Fibroblast of skin of back (primary cell): ENCODE measurements at regions not wholly inside any gene's neighbourhood (a gene's known extent, or its start where the extent isn't known, plus 50 kb on each side); places are given as distances from the start of the nearest gene placed in this dataset.
"Not testable (repeated sequence)": the region's sequence is repeated elsewhere in the genome, so short reads cannot be mapped to it uniquely, and the experiment has no call there.

Source experiments
- DNase-seq: peaks from one replicate; pipeline ENCODE4 v3.0.0-alpha.2; 2013

DNA sequence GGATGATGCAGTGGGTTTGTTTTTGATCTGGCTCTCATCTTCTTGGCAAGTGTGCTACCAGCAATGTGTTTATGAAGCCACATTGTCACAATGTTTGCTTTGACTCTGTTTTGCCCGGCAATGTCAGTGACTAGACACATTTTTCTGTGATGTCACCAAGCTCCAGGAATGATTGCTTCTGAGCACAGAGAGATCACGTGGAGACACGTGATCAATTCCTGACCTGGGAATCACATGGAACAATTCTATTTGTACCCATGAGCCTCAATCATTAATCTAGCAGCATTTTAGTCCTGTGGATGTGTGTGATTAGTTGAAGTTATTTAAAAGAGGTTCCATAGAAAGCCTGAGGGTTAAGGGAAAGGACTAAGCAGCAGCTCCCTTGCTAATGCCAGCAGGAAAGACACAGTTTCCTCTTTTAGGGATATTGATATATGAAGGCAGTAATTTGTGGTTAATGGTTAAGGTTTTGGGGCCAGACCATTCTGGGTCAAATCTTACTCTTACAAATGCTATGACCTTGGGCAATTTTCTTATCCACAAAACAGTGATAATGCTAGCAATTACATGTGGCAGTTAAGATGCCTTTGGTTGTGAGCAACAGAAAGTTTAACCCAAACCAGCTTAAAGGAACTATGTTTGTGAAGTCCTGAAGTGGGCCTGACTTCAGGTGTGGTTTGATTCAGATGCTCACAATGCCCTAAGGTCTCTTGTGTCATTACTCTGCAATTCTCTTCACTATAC, 59.0 kb downstream of the FASLG start:
- DNase-seq = peak; percentile 29

DNA sequence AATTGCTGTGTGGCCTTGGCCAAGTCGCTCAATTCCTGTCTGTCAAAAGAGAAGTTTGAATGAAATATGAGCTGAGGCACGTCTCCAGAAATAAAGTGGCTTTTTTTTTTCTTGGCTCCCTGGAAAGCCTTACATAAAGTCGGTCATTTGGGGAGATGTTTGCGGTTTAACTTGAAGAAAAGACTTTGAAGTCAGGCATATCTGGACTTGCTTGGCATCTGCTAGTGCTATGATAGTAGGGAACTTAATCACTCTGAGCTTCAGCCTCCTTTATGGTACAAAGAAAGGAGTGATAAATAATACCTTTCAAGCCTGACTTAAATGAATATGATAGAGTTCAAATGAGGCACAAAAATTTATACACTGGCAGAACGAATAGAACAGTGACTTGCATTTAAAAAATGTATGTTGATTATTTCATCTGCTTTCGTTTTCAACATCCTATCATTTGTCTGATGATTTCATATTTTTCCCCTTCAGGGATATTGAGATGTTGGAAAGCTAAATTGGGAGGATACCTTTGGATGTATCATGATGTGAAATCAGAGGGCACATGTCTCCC, 60.2 kb downstream of the FASLG start:
- DNase-seq = peak; percentile 21

DNA sequence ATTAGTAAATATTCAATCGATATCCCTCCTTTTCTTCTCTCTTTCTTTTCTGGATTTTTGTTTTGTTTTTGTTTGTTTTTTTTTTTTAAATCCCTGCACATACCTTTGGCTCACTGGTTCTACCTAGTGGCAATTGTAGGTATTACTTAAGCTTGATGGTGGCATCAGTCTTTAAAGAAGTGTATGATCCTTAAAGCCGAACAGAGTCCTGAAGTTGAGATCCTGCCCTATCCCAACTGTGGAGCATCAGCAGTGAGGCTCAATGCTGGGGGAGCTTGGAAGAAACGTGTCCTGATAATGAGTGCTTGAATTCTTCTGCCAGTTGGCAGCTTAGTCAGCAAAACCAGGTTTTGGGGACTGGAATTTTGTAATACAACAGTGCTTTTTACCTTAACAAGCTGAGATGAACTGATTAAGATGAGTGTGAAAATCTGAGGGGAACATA, 60.8 kb downstream of the FASLG start:
- DNase-seq = peak; percentile 43

DNA sequence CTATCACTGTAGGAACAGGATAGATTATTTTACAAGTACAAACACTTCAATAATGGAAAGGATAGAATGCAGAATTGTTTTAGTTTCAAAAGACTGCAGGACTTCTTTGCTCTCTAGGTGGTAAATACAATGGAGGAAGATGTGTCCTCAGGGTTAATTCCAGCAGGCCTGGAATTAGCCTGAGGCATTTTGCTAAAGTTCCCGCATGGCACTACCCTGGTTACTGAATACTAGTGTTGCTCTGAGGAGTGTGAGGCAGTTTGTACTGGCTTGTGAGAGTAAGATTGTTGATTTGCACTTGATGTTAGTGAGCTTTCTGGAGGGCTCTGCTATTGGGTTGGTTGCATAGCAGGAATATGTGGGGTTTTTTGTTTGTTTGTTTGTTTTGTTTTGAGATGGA, 61.4 kb downstream of the FASLG start:
- no peak for DNase-seq

DNA sequence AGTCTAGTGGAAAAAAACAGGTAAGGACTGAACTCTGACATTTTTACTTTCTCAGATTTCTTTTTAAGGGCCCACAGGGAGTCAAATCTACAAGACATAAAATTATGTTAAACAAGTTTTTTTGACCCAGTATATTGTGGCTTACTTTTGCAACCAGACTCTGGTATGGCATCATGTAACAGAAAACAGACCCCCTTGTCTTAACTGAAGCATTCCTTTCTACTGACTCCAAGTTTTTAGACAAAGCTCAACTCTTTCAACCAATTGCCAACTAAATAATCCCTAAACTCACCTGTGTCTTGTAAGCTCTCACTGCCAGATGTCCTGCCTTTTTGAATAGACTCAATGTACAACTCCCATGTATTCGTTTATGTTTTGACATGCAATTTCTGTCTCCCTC, 64.3 kb downstream of the FASLG start:
- DNase-seq = peak; percentile 7

DNA sequence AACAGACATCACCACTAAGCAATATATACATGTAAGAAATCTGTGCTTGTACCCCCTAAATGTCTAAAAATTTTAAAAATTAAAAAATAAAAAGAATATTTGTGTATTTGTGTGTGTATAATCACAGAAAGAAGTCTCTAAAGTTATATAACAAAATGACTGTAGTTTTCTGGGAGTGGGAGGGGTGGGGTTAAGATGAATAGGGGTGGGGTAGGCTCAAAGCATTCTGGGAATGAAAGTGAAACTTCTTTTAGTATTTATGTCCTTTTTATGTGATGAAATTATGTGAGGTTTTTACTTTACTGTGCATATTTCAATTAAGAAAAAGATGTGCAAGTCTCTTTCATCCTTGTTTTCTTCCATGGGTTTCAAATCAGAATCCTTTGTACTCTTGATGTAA, 65.3 kb downstream of the FASLG start:
- no peak for DNase-seq

DNA sequence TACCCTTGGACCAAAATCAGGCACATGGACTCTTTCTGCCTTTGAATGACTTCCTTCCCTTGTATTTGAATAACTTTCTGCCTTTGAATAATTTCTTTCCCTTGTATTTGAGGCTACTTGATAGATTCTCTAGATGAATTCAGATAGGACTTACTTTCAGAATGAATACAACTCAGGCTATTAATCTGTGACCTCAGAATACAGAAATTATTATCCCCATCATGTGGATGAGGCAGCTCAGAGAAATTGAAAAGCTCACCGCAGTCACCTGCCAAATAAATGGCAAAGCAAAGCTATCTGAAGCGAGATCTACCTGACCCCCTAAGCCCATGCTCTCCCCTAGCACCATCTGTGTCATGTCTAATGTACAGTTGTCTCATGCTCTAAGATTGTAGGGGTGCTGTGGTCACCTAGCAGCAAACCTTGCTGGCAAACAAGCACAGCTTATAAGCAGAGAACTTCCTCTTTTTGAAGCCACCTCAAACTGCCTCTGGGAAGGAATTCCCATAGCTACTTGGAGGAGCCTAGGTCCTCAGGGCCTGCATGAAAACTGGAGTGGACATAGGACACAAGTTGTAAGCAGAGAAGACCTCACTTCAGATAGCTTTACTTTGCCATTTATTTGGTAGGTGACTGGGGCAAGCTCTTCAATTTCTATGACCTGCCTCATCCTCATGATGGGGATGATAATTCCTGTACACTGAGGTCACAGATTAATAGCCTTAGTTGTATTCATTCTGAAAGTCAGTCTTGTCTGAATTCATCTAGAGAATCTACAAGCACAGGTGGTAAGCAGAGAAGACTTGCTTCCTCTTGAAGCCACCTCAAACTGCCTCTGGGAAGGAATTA, 66.1 kb downstream of the FASLG start:
- no peak for DNase-seq

DNA sequence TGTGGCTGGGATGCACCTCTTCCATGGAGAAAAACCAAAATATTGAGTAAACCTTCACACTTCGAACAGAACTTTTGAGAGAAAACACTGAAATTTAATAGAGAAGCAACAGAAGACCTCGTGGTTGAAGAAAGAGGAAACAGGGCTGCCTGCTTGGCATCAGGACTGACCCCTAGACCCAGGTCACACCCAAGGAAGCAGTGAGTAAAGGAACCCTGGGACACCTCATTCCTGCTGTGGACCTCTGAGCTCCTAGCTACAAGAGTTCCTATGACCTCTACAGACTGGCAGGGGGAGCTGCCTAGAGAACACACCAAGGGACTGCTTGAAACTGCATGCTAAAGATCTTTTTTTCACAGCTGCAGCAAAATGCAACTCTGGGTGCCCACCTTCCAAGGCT, 67.8 kb downstream of the FASLG start:
- no peak for DNase-seq

DNA sequence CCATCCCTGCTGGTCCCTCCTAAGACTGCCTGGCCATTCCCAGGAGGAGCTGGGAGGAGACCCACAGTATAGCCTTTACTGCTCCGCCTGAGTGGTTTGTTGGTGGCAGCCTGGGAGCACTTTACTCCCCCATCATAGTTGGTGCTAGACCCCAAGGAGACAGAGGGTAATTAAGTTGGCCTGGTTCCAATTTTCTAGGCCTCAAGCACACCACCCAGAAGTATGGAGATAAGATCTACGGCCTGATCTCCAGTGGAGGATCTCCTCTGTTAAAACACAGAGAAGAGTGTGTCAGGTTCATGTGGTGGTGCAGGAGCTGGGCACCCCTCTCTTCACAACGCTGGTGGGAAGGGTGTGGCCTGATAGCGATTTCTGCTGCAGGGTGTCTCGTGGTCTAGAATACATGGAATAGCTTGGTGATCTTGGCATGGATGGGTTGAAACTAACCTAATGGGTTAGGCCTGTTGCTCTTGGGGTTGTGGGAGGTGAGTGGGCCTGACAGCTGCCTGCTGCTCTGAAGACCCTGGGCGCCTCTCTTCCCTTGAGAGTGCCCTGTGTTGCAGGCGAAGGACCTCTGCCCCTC, 68.5 kb downstream of the FASLG start:
- no peak for DNase-seq

DNA sequence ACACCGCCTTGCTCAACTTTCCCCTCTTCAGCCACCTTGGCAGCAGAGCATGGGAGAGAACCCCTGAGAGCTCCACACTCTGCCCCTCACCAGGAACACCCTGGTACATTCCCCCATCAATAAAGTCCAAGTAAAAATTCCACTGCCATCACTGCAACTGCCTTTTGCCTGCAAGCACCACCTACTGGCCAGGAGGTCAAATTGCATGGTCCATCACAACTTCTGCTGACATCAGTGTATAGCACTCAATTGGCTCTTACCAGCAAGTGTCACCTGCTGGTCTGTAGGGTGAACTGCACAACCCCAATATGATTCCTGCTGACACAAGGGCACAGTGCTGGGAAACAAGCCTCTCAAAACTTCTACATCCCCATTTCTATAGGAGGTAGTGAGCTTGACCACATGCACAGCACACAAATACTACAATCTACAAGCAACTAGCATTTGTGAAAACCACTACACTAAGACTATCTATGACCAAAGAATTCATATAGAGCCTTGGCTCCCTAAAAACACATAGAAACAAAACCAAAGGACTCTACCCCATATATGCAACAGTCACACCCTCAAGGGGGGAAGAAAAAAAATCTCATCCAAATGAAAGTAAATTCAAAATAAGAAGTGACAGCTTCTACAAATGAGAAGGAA, 69.2 kb downstream of the FASLG start:
- DNase-seq = peak; percentile 38

DNA sequence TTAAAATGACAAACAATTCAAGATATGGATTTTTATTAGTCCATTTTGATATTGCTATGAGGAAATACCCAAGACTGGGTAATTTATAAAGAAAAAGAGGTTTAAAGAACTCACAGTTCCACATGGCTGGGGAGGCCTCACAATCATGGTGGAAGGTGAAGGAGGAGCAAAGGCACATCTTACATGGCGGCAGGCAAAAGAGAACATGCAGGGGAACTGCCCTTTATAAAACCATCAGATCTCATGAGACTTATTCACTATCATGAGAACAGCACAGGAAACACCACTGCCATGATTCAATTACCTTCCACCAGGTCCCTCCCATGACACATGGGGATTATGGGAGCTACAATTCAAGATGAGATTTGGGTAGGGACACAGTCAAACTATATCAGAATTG, 69.8 kb downstream of the FASLG start:
- DNase-seq = not testable (repeated sequence)

DNA sequence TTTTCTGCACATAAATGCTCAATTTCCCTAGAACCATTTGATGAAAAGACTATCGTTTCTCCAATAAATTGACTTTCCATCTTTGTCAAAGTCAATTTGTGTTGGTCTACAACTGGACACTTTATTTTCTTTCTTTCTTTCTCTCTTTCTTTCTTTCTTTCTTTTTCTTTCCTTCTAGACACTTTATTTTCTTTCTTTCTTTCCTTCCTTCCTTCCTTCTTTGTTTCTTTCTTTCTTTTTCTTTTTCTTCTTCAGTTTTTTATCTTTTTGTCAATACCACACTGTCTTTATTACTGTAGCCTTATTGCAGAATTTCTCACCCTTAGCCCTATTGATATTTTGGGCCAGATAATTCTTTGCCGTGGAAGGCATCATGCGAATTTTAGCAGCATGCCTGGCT, 73.5 kb downstream of the FASLG start:
- no peak for DNase-seq

DNA sequence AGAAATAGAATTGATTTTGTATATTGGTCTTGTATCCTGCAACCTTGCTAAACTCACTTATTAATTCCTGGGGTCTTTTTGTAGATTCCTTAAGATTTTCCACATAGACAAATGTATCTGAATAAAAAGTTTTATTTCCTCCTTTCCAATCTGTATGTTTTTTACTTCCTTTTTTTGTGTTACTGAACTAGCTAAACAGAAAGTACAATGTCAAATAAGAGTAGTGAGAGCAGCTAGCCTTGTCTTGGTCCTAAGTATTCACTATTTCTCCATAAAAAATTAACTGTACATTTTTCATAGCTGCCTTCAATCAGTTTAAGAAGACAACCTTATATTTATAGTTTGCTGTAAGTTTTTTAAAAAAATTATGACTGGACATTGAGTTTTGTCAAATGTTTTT, 74.9 kb downstream of the FASLG start:
- no peak for DNase-seq

DNA sequence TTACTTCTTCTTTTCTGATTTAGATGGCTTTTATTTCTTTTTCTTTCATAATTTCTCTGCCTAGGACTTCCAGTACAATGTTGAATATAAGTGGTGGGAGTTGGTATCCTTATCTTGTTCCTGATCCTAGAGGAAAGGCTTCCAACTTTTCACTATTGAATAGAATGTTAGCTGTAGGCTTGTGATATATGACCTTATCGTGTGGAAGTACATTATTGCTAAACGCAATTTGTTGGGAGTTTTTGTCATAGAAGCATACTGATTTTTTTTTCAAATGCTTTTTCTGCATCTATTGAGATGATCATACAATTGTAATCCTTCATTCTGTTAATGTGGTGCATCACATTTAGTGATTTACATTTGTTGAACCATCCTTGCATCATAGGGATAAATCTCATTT, 79.5 kb downstream of the FASLG start:
- no peak for DNase-seq

DNA sequence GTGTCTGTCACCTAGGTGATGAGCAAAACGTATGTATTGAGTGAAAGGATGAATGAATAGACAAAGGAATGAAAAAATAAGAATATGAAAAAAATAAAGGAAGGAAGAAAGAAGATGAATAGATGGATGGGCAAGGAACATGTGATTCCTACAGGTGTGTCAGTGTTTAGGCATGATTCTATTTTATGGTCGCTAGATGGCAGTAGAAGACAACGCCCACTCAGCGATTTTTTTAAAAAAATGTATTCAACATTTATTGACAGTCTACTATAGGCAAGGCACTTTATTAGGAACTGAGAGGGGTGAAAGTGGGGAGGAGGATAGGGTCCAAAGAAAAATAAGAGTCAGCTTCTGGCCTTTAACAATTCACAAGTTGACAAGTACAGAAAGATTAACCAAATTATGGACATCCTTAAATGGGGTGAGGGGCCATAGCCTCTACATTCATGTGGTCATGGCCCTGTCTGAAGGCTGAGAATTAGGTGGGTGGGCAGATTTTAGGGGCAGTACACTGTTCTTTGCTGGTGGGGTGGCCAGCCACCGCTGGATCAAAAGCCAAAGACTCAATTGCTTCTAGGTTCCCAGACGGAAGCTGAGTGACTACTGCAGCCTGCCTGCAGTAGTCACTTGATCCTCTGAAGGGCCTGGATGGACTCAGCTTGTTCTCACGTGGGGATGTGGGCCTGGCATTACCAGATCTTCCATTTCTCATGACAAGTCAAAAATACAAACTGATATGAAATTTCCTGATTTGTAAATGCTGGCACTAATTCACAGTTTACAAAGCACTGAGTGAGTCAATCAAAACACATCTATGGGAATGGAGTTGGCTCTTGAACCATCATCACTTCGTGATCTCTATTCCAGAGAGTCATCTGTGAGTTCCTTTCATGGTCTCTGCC, 83.9 kb downstream of the FASLG start:
- peak; percentile 44 for DNase-seq

DNA sequence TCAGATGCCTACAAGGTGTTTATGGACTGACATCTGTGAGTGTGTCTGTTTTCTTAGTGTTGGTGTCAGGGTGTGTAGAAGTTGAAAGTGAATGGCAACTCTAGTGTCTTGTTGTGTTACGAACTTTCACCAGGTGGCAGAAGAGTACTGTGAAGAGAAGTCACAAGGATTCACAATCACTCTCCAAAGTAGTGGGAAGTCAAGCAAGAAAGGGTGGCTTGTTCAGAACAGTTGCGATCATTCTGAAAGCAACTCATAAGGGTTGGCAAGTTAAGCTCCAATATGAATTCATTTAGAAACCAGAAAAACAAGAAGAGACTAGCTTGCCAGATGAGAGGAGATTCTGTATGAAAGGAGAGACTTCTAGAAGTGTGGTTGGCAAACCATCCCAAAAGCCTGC, 86.1 kb downstream of the FASLG start:
- DNase-seq = peak; percentile 71

DNA sequence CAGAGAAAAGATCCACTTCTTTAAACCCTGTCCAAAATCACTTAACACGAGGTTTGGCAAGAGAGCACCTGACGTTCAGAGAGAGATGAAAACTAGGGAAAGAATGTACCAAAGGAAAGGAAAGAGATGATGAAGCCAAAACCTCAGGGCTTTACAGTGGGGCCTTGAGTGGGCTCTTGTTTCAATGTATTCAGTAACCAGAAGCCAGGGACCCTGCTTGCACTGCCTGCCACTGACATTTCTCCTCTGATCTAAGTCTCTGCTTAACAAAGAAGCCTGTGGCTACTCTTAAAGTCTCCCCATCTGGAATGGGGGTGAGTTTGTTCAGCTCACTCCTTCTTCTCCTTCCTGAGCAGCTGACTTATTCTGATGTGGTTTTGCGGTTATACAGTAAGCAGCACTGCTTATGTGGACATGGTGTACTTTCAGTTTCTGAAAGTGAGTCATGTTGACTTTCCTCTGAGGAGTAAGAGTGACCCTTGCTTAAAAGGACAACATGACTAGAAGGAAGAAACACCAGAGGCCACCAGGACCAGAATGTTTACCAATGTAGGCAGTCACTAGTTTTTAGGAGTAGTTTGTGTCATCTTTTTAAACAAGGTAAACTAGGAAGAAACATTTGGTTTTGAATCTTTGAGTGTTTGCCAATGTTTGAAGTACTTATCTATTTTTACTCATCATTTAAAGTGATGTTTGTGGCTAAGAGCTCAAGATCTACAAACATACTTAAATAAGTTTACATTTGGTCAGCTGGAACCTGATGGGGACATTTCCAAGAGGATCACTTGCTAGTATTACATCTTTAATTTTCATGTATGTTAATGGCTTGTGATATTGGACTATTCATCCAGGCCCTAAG, 87.4 kb downstream of the FASLG start:
- DNase-seq = peak; percentile 90

DNA sequence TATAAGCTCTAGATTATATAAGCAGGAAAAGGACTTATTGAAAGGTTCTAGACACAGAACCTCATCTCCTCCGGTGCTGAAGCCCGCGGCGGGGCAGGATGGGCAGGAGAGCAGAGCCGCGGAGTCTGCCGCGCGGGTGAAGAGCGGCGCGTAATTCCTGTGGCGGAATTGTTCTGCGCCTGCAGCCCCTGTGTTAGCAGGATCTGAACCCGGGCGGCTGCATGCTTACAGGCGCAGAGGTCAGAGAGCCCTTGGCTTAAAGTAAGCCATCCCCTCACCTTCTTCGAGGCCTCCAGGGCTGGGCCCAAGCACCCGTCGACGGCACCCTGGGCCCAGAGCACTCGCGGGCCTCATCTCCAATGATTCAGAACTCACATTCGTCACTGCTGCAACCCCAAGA, 89.3 kb downstream of the FASLG start:
- DNase-seq = no peak

DNA sequence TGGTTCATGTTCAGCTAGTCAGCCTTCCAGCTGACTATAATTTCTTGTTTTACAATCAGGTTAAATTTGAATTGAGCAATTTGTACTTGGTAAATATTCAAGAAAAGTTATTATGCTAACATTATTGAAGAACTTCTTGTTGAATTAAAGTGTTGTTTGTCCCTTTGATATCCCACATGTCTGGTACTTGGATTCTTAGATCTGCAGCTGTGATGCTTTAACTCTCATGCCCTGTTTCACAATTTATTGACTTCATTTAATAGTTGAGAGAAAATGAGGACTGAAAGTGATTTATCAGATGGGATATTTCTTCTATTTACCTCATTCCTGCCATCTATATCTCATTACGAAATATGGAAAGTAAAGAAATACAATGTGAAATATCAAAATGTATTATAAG, 92.8 kb downstream of the FASLG start:
- no peak for DNase-seq

DNA sequence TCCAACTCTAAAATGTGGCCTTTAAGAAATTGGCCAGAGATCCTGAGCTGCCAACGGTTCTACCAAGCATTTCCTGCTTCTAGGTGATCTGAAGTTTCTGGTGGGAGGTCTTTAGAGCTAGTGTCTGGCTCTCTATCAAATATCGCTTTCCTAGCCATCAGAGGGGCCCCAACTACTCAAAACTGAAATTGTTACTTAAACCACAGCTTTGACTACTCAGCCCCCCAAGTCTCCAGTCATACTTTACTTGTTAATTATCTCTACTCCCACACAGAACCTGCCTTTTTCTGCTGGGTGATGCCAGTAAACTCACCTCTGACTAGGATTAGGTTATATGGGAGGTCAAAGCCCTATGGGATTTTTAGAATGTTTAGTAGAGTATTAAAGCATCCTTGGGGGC, 95.1 kb downstream of the FASLG start:
- DNase-seq = no peak

DNA sequence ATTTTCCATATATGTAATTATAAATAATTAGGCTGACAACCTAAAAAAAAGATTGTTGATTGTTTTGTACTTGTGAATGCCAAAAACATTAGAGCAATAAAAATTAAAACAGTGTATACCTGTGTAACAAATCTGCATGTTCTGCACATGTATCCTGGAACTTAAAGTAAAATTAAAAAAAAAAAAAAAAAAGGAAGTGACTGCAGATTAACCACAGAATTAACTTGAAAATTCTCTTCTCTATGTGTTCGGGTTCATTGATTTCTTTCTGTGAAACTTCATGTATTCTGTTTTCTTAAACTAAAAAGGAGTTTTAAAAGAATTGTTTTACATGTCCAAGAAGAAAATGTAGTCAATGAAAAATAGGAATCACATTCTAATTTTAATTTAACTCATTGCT, 95.7 kb downstream of the FASLG start:
- DNase-seq = no peak
